ENCODE measurements at regions not wholly inside any gene's neighbourhood (a gene's known extent, or its start where the extent isn't known, plus 50 kb on each side); places are given as distances from the start of the nearest gene placed in this dataset.
"Not testable (repeated sequence)": the region's sequence is repeated elsewhere in the genome, so short reads cannot be mapped to it uniquely, and the experiment has no call there.

- DNase-seq (ENCODE audit: low spot score): no peak
- TF ChIP-seq CTCF (IDR thresholded peaks at IDR 0.05): no peak
- no peak for ATAC-seq (ENCODE audit: low FRiP score)
Measured at GRCh38 chr3:180770639-180771038, 91.3 kb upstream of the CCDC39 start.

- no peak for ATAC-seq (ENCODE audit: low FRiP score)
- TF ChIP-seq CTCF (IDR thresholded peaks at IDR 0.05): no peak
- no peak for DNase-seq (ENCODE audit: low spot score)
Measured at GRCh38 chr3:180776433-180776832, 97.1 kb upstream of the CCDC39 start.

- ATAC-seq (ENCODE audit: low FRiP score): no peak
- DNase-seq (ENCODE audit: low spot score): no peak
- no peak for TF ChIP-seq CTCF (IDR thresholded peaks at IDR 0.05)
Measured at GRCh38 chr3:180782195-180782984, 103.1 kb upstream of the CCDC39 start.

GRCh38 chr3:180786227-180786626 is 106.9 kb upstream of the CCDC39 start:
- not testable (repeated sequence) for ATAC-seq (ENCODE audit: low FRiP score); DNase-seq (ENCODE audit: low spot score)

GRCh38 chr3:180789774-180790173 is 110.5 kb upstream of the CCDC39 start:
- no peak for ATAC-seq (ENCODE audit: low FRiP score)
- no peak for TF ChIP-seq CTCF (IDR thresholded peaks at IDR 0.05)
- no peak for DNase-seq (ENCODE audit: low spot score)

- no peak for TF ChIP-seq CTCF (IDR thresholded peaks at IDR 0.05)
- DNase-seq (ENCODE audit: low spot score): no peak
- no peak for ATAC-seq (ENCODE audit: low FRiP score)
Measured at GRCh38 chr3:180798197-180798596, 114.3 kb upstream of the FXR1 start.

GRCh38 chr3:180802837-180803236 is 109.6 kb upstream of the FXR1 start:
- no peak for ATAC-seq (ENCODE audit: low FRiP score)
- TF ChIP-seq CTCF (IDR thresholded peaks at IDR 0.05): no peak
- DNase-seq (ENCODE audit: low spot score): no peak

All from omental fat pad (tissue), 3 donors.